Activated T-cell treated with anti-CD3 and anti-CD28 coated beads for 24 hours (primary cell): ENCODE measurements at regions not wholly inside any gene's neighbourhood (a gene's known extent, or its start where the extent isn't known, plus 50 kb on each side); places are given as distances from the start of the nearest gene placed in this dataset.
"Not testable (repeated sequence)": the region's sequence is repeated elsewhere in the genome, so short reads cannot be mapped to it uniquely, and the experiment has no call there.

Experiments
- DNase-seq: peaks from one replicate; pipeline ENCODE4 v3.0.0-alpha.2; 2020; ENCODE audit warnings: low read depth

GRCh38 chr5:119895066-119895465, 265.7 kb downstream of the FAM170A start:
- no peak for DNase-seq

- no peak for DNase-seq
Observed at GRCh38 chr5:119896826-119897536, 267.6 kb downstream of the FAM170A start.

GRCh38 chr5:119897537-119898370, 268.4 kb downstream of the FAM170A start:
- DNase-seq, result no peak

- no peak for DNase-seq
Observed at GRCh38 chr5:119899981-119900380, 270.6 kb downstream of the FAM170A start.

- no peak for DNase-seq
Observed at GRCh38 chr5:119902593-119902992, 273.2 kb downstream of the FAM170A start.

GRCh38 chr5:119913425-119913824, 284.1 kb downstream of the FAM170A start:
- DNase-seq, result no peak

- no peak for DNase-seq
Observed at GRCh38 chr5:119919279-119919678, 289.9 kb downstream of the FAM170A start.

GRCh38 chr5:119926301-119926700, 296.9 kb downstream of the FAM170A start:
- DNase-seq, result no peak

- no peak for DNase-seq
Observed at GRCh38 chr5:119928974-119929373, 299.6 kb downstream of the FAM170A start.

GRCh38 chr5:119930490-119930889, 301.1 kb downstream of the FAM170A start:
- no peak for DNase-seq

GRCh38 chr5:119943148-119943547, 313.8 kb downstream of the FAM170A start:
- no peak for DNase-seq

- DNase-seq, result no peak
Observed at GRCh38 chr5:119945691-119946090, 316.3 kb downstream of the FAM170A start.

- no peak for DNase-seq
Observed at GRCh38 chr5:119948162-119948561, 318.8 kb downstream of the FAM170A start.

- DNase-seq, result no peak
Observed at GRCh38 chr5:119949426-119949999, 320.2 kb downstream of the FAM170A start.

GRCh38 chr5:119951330-119951934, 322.1 kb downstream of the FAM170A start:
- DNase-seq, result no peak

GRCh38 chr5:119953474-119953873, 324.1 kb downstream of the FAM170A start:
- no peak for DNase-seq

- DNase-seq, result no peak
Observed at GRCh38 chr5:119954106-119954505, 324.7 kb downstream of the FAM170A start.

- no peak for DNase-seq
Observed at GRCh38 chr5:119961993-119962392, 332.6 kb downstream of the FAM170A start.

GRCh38 chr5:119966028-119966427, 336.7 kb downstream of the FAM170A start:
- no peak for DNase-seq

GRCh38 chr5:119968690-119969089, 339.3 kb downstream of the FAM170A start:
- no peak for DNase-seq

- DNase-seq, result not testable (repeated sequence)
Observed at GRCh38 chr5:119987077-119987476, 357.7 kb downstream of the FAM170A start.

- no peak for DNase-seq
Observed at GRCh38 chr5:119991625-119992024, 362.3 kb downstream of the FAM170A start.

GRCh38 chr5:119996128-119996527, 366.8 kb downstream of the FAM170A start:
- no peak for DNase-seq
